OCI-M1 (cell line): ENCODE measurements at regions not wholly inside any gene's neighbourhood (a gene's known extent, or its start where the extent isn't known, plus 50 kb on each side); places are given as distances from the start of the nearest gene placed in this dataset.

ENCODE experiments used
- DNase-seq: peaks from one replicate; lab custom pipeline; 2025; lab: John Stamatoyannopoulos, UW

- no peak for DNase-seq
Observed at GRCh38 chr7:84817016-84817415, 369.8 kb downstream of the SEMA3D start.

GRCh38 chr7:84813376-84813775 lies 373.5 kb downstream of the SEMA3D start:
- no peak for DNase-seq

GRCh38 chr7:84812021-84812420 lies 374.8 kb downstream of the SEMA3D start:
- no peak for DNase-seq

GRCh38 chr7:84811362-84811761 lies 375.5 kb downstream of the SEMA3D start:
- no peak for DNase-seq

GRCh38 chr7:84809877-84810276 lies 377.0 kb downstream of the SEMA3D start:
- no peak for DNase-seq

GRCh38 chr7:84803979-84804378 lies 382.9 kb downstream of the SEMA3D start:
- no peak for DNase-seq

- DNase-seq, result no peak
Observed at GRCh38 chr7:84801396-84801795, 385.5 kb downstream of the SEMA3D start.

GRCh38 chr7:84800846-84801245 lies 386.0 kb downstream of the SEMA3D start:
- DNase-seq, result no peak

- DNase-seq, result peak; percentile 65
Observed at GRCh38 chr7:84799106-84799505, 387.8 kb downstream of the SEMA3D start.

- no peak for DNase-seq
Observed at GRCh38 chr7:84792231-84792893, 394.5 kb downstream of the SEMA3D start.

GRCh38 chr7:84790882-84791281 lies 396.0 kb downstream of the SEMA3D start:
- no peak for DNase-seq

- DNase-seq, result no peak
Observed at GRCh38 chr7:84786073-84786472, 400.8 kb downstream of the SEMA3D start.

- DNase-seq, result no peak
Observed at GRCh38 chr7:84784450-84784849, 402.4 kb downstream of the SEMA3D start.

GRCh38 chr7:84783141-84783778 lies 403.6 kb downstream of the SEMA3D start:
- peak; percentile 81 for DNase-seq

GRCh38 chr7:84781838-84782237 lies 405.0 kb downstream of the SEMA3D start:
- DNase-seq, result no peak

GRCh38 chr7:84780158-84781124 lies 406.4 kb downstream of the SEMA3D start:
- no peak for DNase-seq

- DNase-seq, result no peak
Observed at GRCh38 chr7:84757761-84758160, 429.1 kb downstream of the SEMA3D start.

GRCh38 chr7:84746353-84746752 lies 440.5 kb downstream of the SEMA3D start:
- DNase-seq, result no peak

GRCh38 chr7:84744385-84744784 lies 442.5 kb downstream of the SEMA3D start:
- DNase-seq, result no peak

GRCh38 chr7:84738583-84739150 lies 448.2 kb downstream of the SEMA3D start:
- no peak for DNase-seq

GRCh38 chr7:84735677-84736076 lies 451.2 kb downstream of the SEMA3D start:
- DNase-seq, result no peak

- peak; percentile 33 for DNase-seq
Observed at GRCh38 chr7:84735011-84735410, 451.8 kb downstream of the SEMA3D start.
